Kidney (tissue), 13 donors: ENCODE measurements at regions not wholly inside any gene's neighbourhood (a gene's known extent, or its start where the extent isn't known, plus 50 kb on each side); places are given as distances from the start of the nearest gene placed in this dataset.

Experiments used
- DNase-seq, 5 donors: peaks; one replicate each; pipeline ENCODE4 v3.0.0-alpha.2; 2013 to 2020
- FAIRE-seq: peaks from 2 replicates; lab custom pipeline; 2012; peaks lifted over from hg19 to GRCh38; lab: Jason Lieb, UNC
- H3K27ac ChIP-seq, 2 donors: one replicate each; pipeline ENCODE4 v1.7.0; 2013; ENCODE audit warnings: low read depth in 2 of 2, low read length in 2 of 2, inconsistent platforms in 1 of 2
- H3K27me3 ChIP-seq: one replicate; pipeline ENCODE4 v1.7.1; 2013; ENCODE audit warnings: low read length, inconsistent platforms; ENCODE audit not compliant: control insufficient read depth, insufficient read depth
- H3K36me3 ChIP-seq, 3 donors: one replicate each; pipeline versions ENCODE4 v1.7.0 to v1.7.1; 2013; ENCODE audit warnings: low read length in 3 of 3, control low read depth in 1 of 3, inconsistent platforms in 1 of 3; ENCODE audit not compliant: insufficient read depth in 3 of 3, control insufficient read depth in 2 of 3
- H3K4me1 ChIP-seq, 3 donors: one replicate each; pipeline versions ENCODE4 v1.7.0 to v1.7.1; 2013; ENCODE audit warnings: low read length in 3 of 3, inconsistent platforms in 1 of 3, low read depth in 1 of 3; ENCODE audit not compliant: control insufficient read depth in 2 of 3, insufficient read depth in 2 of 3
- H3K4me3 ChIP-seq, 3 donors: one replicate each; pipeline versions ENCODE4 v1.7.0 to v1.8.1; 2013; ENCODE audit warnings: low read length in 3 of 3, control low read depth in 1 of 3, inconsistent platforms in 1 of 3
- H3K9ac ChIP-seq, 3 donors: one replicate each; pipeline versions ENCODE4 v1.7.0 to v1.7.1; 2013; ENCODE audit warnings: low read length in 3 of 3, control low read depth in 1 of 3, inconsistent platforms in 1 of 3
- H3K9me3 ChIP-seq, 3 donors: one replicate each; pipeline versions ENCODE4 v1.7.0 to v1.7.1; 2013; ENCODE audit warnings: low read length in 3 of 3, control low read depth in 1 of 3, inconsistent platforms in 1 of 3; ENCODE audit not compliant: control insufficient read depth in 2 of 3, insufficient read depth in 1 of 3
- CTCF ChIP-seq: IDR thresholded peaks from 3 replicates; pipeline ENCODE4 v1.5.1; 2012; ENCODE audit warnings: mild to moderate bottlenecking, moderate library complexity, borderline replicate concordance; ENCODE audit not compliant: insufficient read depth; ENCODE audit errors: extremely low read depth
- intact Hi-C: fragments of 100-400 bp; cut with DNase I; formaldehyde crosslinking; loops from one replicate; pipeline ENCODE4 v1.11.1; 2022
- donor health status: control.
- donor health status: control.
- donor health status: control.
- donor health status: control.
- donor health status: control.
- donor health status: DM: yes; HTN: yes; CAD: no.
- donor health status: Normal renal cell carcinoma (clear cell type).

GRCh38 chr10:129333706-129334105 is 133.3 kb upstream of the MGMT start:
- Histone ChIP-seq H3K27me3 (peaks cover 14% of the 10 kb centered on the region), H3K4me3 (no peak overlapping the region), H3K4me1 (no peaks in the 10 kb centered on the region), H3K36me3 (no peaks in the 10 kb centered on the region), H3K9ac (no peak overlapping the region), H3K27ac (no peak overlapping the region), H3K9me3 (no peaks in the 10 kb centered on the region)
- no peak for DNase-seq
- TF ChIP-seq CTCF, result no peak
- FAIRE-seq, result no peak
- intact Hi-C loops, result no loop called here

GRCh38 chr10:129334266-129334665 is 132.8 kb upstream of the MGMT start:
- no peak for TF ChIP-seq CTCF
- DNase-seq (no peak), FAIRE-seq (no peak)
- Histone ChIP-seq H3K9me3 (no peaks in the 10 kb centered on the region), H3K36me3 (no peaks in the 10 kb centered on the region), H3K4me1 (no peaks in the 10 kb centered on the region), H3K27ac (no peak overlapping the region), H3K27me3 (peaks cover 14% of the 10 kb centered on the region), H3K9ac (no peak overlapping the region), H3K4me3 (no peak overlapping the region)
- intact Hi-C loops, result no loop called here

GRCh38 chr10:129335396-129335795 is 131.6 kb upstream of the MGMT start:
- FAIRE-seq, result no peak
- H3K27me3 ChIP-seq, result peaks cover 14% of the 10 kb centered on the region
- H3K9ac ChIP-seq, result no peak overlapping the region
- H3K27ac ChIP-seq, result no peak overlapping the region
- H3K9me3 ChIP-seq, result no peaks in the 10 kb centered on the region
- no peaks in the 10 kb centered on the region for H3K36me3 ChIP-seq
- intact Hi-C loops, result no loop called here
- no peak for DNase-seq
- no peaks in the 10 kb centered on the region for H3K4me1 ChIP-seq
- no peak for TF ChIP-seq CTCF
- no peak overlapping the region for H3K4me3 ChIP-seq

- Histone ChIP-seq H3K27me3 (peaks cover 14% of the 10 kb centered on the region), H3K9ac (no peak overlapping the region), H3K4me1 (no peaks in the 10 kb centered on the region), H3K27ac (no peak overlapping the region), H3K9me3 (no peaks in the 10 kb centered on the region), H3K4me3 (no peak overlapping the region), H3K36me3 (no peaks in the 10 kb centered on the region)
- DNase-seq (no peak), FAIRE-seq (no peak)
- intact Hi-C loops, result no loop called here
- TF ChIP-seq CTCF, result no peak
Observed at GRCh38 chr10:129335942-129336341, 131.1 kb upstream of the MGMT start.
